Upper lobe of right lung (tissue), 1 donor: ENCODE measurements at regions not wholly inside any gene's neighbourhood (a gene's known extent, or its start where the extent isn't known, plus 50 kb on each side); places are given as distances from the start of the nearest gene placed in this dataset.
A peak's percentile ranks its signal among the peaks of the same experiment; 100 is the strongest.
"Not testable (repeated sequence)": the region's sequence is repeated elsewhere in the genome, so short reads cannot be mapped to it uniquely, and the experiment has no call there.

ENCODE experiments used
- ATAC-seq: fragments of 200-7000 bp; cut with Tn5 transposase; one replicate; pipeline ENCODE4 v1.9.1; 2020; ENCODE audit warnings: mild to moderate bottlenecking, moderate library complexity
- DNase-seq: peaks from one replicate; pipeline ENCODE4 v3.0.0-alpha.2; 2020
- H3K27ac ChIP-seq: fragments of 200-600 bp; one replicate; pipeline ENCODE4 v1.8.0; 2022
- H3K27me3 ChIP-seq: fragments of 200-600 bp; one replicate; pipeline ENCODE4 v1.8.0; 2022; ENCODE audit warnings: mild to moderate bottlenecking
- H3K36me3 ChIP-seq: fragments of 200-600 bp; one replicate; pipeline ENCODE4 v1.8.0; 2022
- H3K4me1 ChIP-seq: fragments of 200-600 bp; one replicate; pipeline ENCODE4 v1.8.0; 2022
- H3K4me3 ChIP-seq: fragments of 200-600 bp; one replicate; pipeline ENCODE4 v1.8.0; 2022; ENCODE audit warnings: mild to moderate bottlenecking
- H3K9me3 ChIP-seq: fragments of 200-600 bp; one replicate; pipeline ENCODE4 v1.8.0; 2022
- CTCF ChIP-seq: fragments of 200-600 bp; IDR thresholded peaks from one replicate; pipeline ENCODE4 v1.8.0; 2022; ENCODE audit warnings: antibody characterized with exemption
- intact Hi-C: fragments of 100-400 bp; cut with DNase I; formaldehyde crosslinking; loops from one replicate; pipeline ENCODE4 v1.11.0; 2022
- donor health status: DM: no; HTN: yes; CAD: no; lungs with severe emphysema.

GRCh38 chr7:57789130-57789529 is 339.2 kb downstream of the ZNF716 start:
- H3K4me1 ChIP-seq: no peaks in the 10 kb centered on the region
- no peaks in the 10 kb centered on the region for H3K36me3 ChIP-seq
- no peak overlapping the region for H3K4me3 ChIP-seq
- H3K9me3 ChIP-seq: no peaks in the 10 kb centered on the region
- intact Hi-C loops: no loop called here
- no peak overlapping the region for H3K27ac ChIP-seq
- DNase-seq (no peak), ATAC-seq (no peak)
- no peaks in the 10 kb centered on the region for H3K27me3 ChIP-seq
- no peak for TF ChIP-seq CTCF

DNA sequence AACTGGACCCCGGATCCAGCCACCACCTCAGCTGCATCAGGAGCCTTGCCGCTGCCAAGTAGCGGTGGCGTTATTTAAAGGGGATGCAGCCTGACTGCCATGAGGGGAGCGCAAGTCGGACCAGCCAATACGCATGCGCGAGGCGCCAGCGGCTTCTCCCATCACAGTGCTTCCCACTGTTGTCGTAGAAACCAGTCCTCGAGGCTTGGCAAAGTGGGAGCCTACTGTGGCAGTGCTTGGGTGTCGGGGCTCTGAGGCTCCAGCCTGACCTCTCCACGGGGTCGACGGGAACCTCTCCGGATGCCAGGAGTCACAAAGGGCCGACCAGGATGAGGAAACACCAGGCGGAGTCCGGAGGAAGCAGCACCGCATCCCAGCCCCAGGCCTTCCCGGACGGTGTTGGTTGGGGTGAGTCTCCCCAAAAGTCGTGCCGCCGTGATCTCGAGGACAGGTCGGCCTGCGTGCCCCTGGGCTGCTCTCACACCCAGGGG is 369.6 kb downstream of the ZNF716 start:
- intact Hi-C loops: no loop called here
- DNase-seq (peak; percentile 56), ATAC-seq (no peak)
- Histone ChIP-seq H3K4me1 (no peaks in the 10 kb centered on the region), H3K4me3 (no peak overlapping the region), H3K27me3 (no peaks in the 10 kb centered on the region), H3K36me3 (no peaks in the 10 kb centered on the region), H3K9me3 (no peaks in the 10 kb centered on the region), H3K27ac (no peak overlapping the region)
- no peak for TF ChIP-seq CTCF

- H3K9me3 ChIP-seq: no peaks in the 10 kb centered on the region
- ATAC-seq (no peak), DNase-seq (no peak)
- no peaks in the 10 kb centered on the region for H3K36me3 ChIP-seq
- no peak overlapping the region for H3K27ac ChIP-seq
- no peaks in the 10 kb centered on the region for H3K4me1 ChIP-seq
- no peak overlapping the region for H3K4me3 ChIP-seq
- intact Hi-C loops: no loop called here
- H3K27me3 ChIP-seq: no peaks in the 10 kb centered on the region
- TF ChIP-seq CTCF: no peak
Measured at GRCh38 chr7:57820477-57820876, 370.5 kb downstream of the ZNF716 start.

DNA sequence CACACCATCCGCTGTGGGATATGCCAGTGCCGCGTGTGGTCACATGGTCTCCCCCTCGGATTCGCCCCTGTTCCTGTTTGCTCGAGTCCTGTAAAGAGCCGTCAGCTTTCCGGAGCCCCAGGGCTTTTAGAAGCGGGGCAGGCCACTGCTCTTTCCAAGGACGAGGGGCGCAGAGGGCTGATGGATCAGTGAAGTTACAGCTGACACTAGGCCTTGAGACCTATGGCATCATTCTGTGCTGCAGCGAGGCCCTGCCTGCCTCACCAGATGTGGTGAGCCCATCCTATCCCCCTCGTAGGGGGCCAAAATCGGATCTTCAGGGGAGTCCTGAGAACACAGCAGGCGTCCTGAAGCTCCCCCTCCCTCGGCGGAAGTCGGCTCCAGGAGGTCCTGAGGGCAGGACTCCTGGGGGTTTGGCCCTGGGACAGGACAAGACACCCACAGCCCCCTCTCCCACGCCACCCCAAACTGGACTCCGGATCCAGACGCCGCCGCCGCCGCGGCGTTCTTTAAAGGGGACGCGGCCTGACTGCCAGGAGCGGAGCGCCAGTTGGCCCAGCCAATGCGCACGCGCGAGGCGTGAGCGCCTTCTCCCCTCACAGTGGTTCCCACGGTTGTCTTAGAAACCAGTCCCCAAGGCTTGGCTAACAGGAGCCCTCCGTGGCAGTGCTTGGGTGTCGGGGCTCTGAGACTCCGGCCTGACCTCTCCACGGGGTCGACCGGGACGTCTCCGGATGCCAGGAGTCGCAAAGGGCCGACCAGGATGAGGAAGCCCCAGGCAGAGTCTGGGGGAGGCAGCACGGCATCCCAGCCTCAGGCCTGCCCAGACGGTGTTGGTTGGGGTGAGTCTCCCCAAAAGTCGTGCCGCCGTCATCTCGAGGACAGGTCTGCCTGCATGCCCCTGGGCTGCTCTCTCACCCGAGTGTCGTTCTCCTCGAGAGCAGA is 371.7 kb downstream of the ZNF716 start:
- Histone ChIP-seq H3K36me3 (no peaks in the 10 kb centered on the region), H3K4me3 (no peak overlapping the region), H3K9me3 (no peaks in the 10 kb centered on the region), H3K27me3 (no peaks in the 10 kb centered on the region), H3K27ac (no peak overlapping the region), H3K4me1 (no peaks in the 10 kb centered on the region)
- no peak for TF ChIP-seq CTCF
- DNase-seq (peak; percentile 53), ATAC-seq (no peak)
- intact Hi-C loops: no loop called here

GRCh38 chr7:57826548-57826947 is 376.6 kb downstream of the ZNF716 start:
- DNase-seq: not testable (repeated sequence)

DNA sequence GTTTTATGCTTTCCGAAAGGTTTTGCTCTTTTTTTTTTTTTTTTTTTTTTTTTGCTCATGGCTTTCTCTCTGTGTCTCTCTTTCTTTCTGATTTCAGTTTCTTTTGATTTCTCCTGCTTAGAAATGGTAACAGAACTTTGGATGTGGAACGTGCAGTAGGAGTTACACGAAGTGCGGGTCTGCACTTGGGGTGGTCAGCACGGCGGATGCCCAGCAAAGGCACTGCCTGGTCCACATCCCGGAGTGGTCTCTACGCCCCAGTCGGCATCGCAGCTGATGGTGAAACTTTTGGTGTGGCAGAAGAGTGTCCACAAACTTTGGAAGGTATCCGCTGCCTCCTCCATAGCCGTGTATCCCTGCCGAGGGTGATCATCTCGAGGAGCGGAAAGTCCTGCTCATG is 385.2 kb downstream of the ZNF716 start:
- H3K27ac ChIP-seq, intact Hi-C loops, H3K27me3 ChIP-seq, H3K4me3 ChIP-seq, H3K4me1 ChIP-seq, DNase-seq, H3K9me3 ChIP-seq, ATAC-seq, H3K36me3 ChIP-seq: not testable (repeated sequence)

More at GRCh38 chr7:57826548-57826947, 376.6 kb downstream of the ZNF716 start:
- H3K27me3 ChIP-seq, H3K36me3 ChIP-seq, H3K4me3 ChIP-seq, H3K9me3 ChIP-seq, H3K4me1 ChIP-seq, ATAC-seq, H3K27ac ChIP-seq, intact Hi-C loops: not testable (repeated sequence)

DNA sequence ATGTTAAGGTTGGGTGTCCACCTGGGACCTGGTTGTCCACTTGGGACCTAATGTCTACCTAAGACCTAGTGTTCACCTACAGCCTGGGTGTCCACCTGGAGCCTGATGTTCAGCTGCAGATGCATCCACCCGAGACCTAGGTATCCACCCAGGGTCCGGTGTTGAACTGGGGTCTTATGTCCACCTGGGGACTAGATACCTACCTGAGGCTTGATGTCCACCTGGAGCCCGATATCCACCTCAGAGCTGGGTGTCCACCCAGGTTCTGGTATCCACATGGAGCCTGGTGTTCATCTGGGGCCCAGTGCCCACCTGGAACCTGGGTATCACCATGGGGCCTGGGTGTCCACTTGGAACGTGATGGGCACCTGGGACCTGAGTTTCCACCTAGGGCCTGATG is 389.2 kb downstream of the ZNF716 start:
- H3K4me3 ChIP-seq, DNase-seq, intact Hi-C loops, ATAC-seq, H3K9me3 ChIP-seq, H3K27me3 ChIP-seq, H3K4me1 ChIP-seq, H3K27ac ChIP-seq, H3K36me3 ChIP-seq: not testable (repeated sequence)
